Kidney (tissue), 13 donors: ENCODE measurements at regions not wholly inside any gene's neighbourhood (a gene's known extent, or its start where the extent isn't known, plus 50 kb on each side); places are given as distances from the start of the nearest gene placed in this dataset.

Experiments used
- DNase-seq, 5 donors: peaks; one replicate each; pipeline ENCODE4 v3.0.0-alpha.2; 2013 to 2020
- FAIRE-seq: peaks from 2 replicates; lab custom pipeline; 2012; peaks lifted over from hg19 to GRCh38; lab: Jason Lieb, UNC
- H3K27ac ChIP-seq, 2 donors: one replicate each; pipeline ENCODE4 v1.7.0; 2013; ENCODE audit warnings: low read depth in 2 of 2, low read length in 2 of 2, inconsistent platforms in 1 of 2
- H3K27me3 ChIP-seq: one replicate; pipeline ENCODE4 v1.7.1; 2013; ENCODE audit warnings: low read length, inconsistent platforms; ENCODE audit not compliant: control insufficient read depth, insufficient read depth
- H3K36me3 ChIP-seq, 3 donors: one replicate each; pipeline versions ENCODE4 v1.7.0 to v1.7.1; 2013; ENCODE audit warnings: low read length in 3 of 3, control low read depth in 1 of 3, inconsistent platforms in 1 of 3; ENCODE audit not compliant: insufficient read depth in 3 of 3, control insufficient read depth in 2 of 3
- H3K4me1 ChIP-seq, 3 donors: one replicate each; pipeline versions ENCODE4 v1.7.0 to v1.7.1; 2013; ENCODE audit warnings: low read length in 3 of 3, inconsistent platforms in 1 of 3, low read depth in 1 of 3; ENCODE audit not compliant: control insufficient read depth in 2 of 3, insufficient read depth in 2 of 3
- H3K4me3 ChIP-seq, 3 donors: one replicate each; pipeline versions ENCODE4 v1.7.0 to v1.8.1; 2013; ENCODE audit warnings: low read length in 3 of 3, control low read depth in 1 of 3, inconsistent platforms in 1 of 3
- H3K9ac ChIP-seq, 3 donors: one replicate each; pipeline versions ENCODE4 v1.7.0 to v1.7.1; 2013; ENCODE audit warnings: low read length in 3 of 3, control low read depth in 1 of 3, inconsistent platforms in 1 of 3
- H3K9me3 ChIP-seq, 3 donors: one replicate each; pipeline versions ENCODE4 v1.7.0 to v1.7.1; 2013; ENCODE audit warnings: low read length in 3 of 3, control low read depth in 1 of 3, inconsistent platforms in 1 of 3; ENCODE audit not compliant: control insufficient read depth in 2 of 3, insufficient read depth in 1 of 3
- intact Hi-C: fragments of 100-400 bp; cut with DNase I; formaldehyde crosslinking; loops from one replicate; pipeline ENCODE4 v1.11.1; 2022
- TF ChIP-seq, protein P1 (sequence below): IDR thresholded peaks from 3 replicates; pipeline ENCODE4 v1.5.1; 2012; ENCODE audit warnings: mild to moderate bottlenecking, moderate library complexity, borderline replicate concordance; ENCODE audit not compliant: insufficient read depth; ENCODE audit errors: extremely low read depth
- donor health status: control.
- donor health status: control.
- donor health status: control.
- donor health status: control.
- donor health status: control.
- donor health status: DM: yes; HTN: yes; CAD: no.
- donor health status: Normal renal cell carcinoma (clear cell type).

DNA sequence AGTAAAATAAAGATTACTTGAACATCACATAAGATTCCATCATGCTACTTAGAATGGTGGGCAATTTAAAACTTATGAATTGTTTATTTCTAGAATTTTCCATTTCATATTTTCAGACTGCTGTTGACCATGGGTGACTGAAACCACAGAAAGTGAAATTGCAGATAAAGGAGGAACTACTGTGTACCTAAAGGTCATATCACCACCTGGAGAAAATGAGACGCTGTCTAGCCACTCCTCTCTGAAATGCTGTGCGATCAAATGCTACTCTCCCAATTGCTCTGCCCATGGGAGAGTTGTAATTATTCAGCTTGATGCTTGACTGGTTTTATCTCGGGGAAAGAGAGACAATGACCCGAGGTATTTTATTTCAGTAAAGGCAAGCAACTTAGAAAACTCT is 128.9 kb upstream of the ERCC4 start:
- no peak for FAIRE-seq

DNA sequence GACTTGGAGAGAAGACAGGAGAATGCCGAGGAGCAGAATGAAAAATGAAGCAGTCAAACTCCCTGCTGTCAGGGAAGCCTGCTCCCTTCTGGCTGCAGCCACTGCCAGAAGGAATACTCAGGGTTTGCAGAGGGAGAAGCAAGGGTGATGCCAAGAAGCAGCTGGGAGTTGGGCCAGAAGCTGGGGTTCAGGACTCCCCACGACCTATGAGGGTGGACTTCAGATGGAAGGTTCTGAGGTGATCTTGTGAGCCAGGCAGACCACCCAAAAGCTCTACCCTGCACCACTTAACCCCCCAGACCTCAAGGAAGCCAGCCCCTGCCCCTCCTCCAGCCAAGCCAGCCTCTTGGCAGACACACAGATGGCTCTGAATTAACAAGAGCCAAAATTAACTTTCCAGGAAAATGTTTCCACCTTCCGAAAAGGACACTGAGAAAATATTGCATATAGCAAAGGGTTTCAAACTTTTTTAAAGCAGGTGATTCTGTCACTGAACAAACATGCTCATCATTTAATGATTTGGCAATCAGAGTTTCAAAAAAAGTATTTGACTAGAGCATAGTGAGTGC is 126.0 kb upstream of the ERCC4 start:
- FAIRE-seq = no peak
- no peak overlapping the region for H3K27ac ChIP-seq
- no peak for DNase-seq
- no peak overlapping the region for H3K4me3 ChIP-seq
- no peaks in the 10 kb centered on the region for H3K9me3 ChIP-seq
- no peaks in the 10 kb centered on the region for H3K36me3 ChIP-seq
- TF ChIP-seq, protein P1, sequence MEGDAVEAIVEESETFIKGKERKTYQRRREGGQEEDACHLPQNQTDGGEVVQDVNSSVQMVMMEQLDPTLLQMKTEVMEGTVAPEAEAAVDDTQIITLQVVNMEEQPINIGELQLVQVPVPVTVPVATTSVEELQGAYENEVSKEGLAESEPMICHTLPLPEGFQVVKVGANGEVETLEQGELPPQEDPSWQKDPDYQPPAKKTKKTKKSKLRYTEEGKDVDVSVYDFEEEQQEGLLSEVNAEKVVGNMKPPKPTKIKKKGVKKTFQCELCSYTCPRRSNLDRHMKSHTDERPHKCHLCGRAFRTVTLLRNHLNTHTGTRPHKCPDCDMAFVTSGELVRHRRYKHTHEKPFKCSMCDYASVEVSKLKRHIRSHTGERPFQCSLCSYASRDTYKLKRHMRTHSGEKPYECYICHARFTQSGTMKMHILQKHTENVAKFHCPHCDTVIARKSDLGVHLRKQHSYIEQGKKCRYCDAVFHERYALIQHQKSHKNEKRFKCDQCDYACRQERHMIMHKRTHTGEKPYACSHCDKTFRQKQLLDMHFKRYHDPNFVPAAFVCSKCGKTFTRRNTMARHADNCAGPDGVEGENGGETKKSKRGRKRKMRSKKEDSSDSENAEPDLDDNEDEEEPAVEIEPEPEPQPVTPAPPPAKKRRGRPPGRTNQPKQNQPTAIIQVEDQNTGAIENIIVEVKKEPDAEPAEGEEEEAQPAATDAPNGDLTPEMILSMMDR = no peak
- H3K27me3 ChIP-seq = no peaks in the 10 kb centered on the region
- intact Hi-C loops = no loop called here
- H3K9ac ChIP-seq = no peak overlapping the region
- H3K4me1 ChIP-seq = no peaks in the 10 kb centered on the region

More for the DNA sequence above, 128.9 kb upstream of the ERCC4 start:
- TF ChIP-seq, protein P1 = no peak
- Histone ChIP-seq H3K4me1 (no peaks in the 10 kb centered on the region), H3K4me3 (no peak overlapping the region), H3K9ac (no peak overlapping the region), H3K9me3 (no peaks in the 10 kb centered on the region), H3K36me3 (no peaks in the 10 kb centered on the region), H3K27me3 (no peaks in the 10 kb centered on the region), H3K27ac (no peak overlapping the region)
- intact Hi-C loops = no loop called here
- DNase-seq = peak in 1 of 5 donors; percentile 44

DNA sequence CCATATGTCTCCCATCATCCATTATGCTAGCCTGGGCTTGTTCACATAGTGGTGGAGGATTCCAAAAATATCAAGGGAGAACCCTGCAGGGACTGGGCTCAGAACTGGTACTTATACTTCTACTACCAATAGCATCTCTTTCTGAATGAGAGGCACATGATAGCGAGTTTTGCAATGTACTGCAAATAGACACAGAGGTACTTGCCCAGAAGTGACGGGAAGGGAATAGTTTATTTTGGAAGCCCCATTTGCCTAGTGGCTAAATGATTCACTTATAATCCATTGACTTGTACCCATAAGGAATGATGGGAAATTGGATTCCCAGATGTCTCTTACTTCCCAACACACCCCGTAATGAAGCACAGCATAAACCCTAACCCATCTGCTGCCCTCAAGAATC is 124.8 kb upstream of the ERCC4 start:
- intact Hi-C loops = no loop called here
- DNase-seq (no peak), FAIRE-seq (no peak)
- H3K9me3 ChIP-seq = no peaks in the 10 kb centered on the region
- H3K36me3 ChIP-seq = no peaks in the 10 kb centered on the region
- H3K4me1 ChIP-seq = no peaks in the 10 kb centered on the region
- no peaks in the 10 kb centered on the region for H3K27me3 ChIP-seq
- TF ChIP-seq, protein P1 = no peak
- no peak overlapping the region for H3K4me3 ChIP-seq
- H3K27ac ChIP-seq = no peak overlapping the region
- no peak overlapping the region for H3K9ac ChIP-seq

DNA sequence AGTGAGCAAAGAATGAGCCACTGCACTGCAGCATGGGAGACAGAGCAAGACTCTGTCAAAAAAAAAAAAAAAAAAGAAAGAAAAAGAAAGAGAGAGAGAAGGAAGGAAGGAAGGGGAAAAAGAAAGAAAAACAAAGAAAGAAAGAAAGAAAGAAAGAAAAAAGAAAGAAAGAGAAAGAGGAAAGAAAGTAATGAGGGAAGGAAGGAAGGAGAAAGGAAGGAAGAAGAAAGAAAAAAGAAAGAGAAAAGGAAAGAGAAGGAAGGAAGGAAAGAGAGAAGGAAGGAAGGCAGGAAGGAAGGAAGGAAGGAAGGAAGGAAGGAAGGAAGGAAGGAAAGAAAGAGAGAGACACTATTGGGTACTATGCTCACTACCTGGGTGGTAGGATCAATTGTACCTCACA is 122.2 kb upstream of the ERCC4 start:
- Histone ChIP-seq H3K27me3 (no peaks in the 10 kb centered on the region), H3K27ac (no peak overlapping the region), H3K4me1 (no peaks in the 10 kb centered on the region), H3K9ac (no peak overlapping the region), H3K36me3 (no peaks in the 10 kb centered on the region), H3K9me3 (no peaks in the 10 kb centered on the region), H3K4me3 (no peak overlapping the region)
- FAIRE-seq (no peak), DNase-seq (no peak)
- intact Hi-C loops = no loop called here
- TF ChIP-seq, protein P1 = no peak
